Activated CD4-positive, alpha-beta T cell treated with anti-CD3 and anti-CD28 coated beads, Interleukin-10, Interleukin-2, amounts not matched to agents 100 ng/mL and 50 ng/mL, durations not matched to agents 16 hours and 8 hours (primary cell): ENCODE measurements at regions not wholly inside any gene's neighbourhood (a gene's known extent, or its start where the extent isn't known, plus 50 kb on each side); places are given as distances from the start of the nearest gene placed in this dataset.

ENCODE experiments used
- DNase-seq: peaks from one replicate; pipeline ENCODE4 v3.0.0-alpha.2; 2020

GRCh38 chr2:138106606-138107005 lies 142.3 kb downstream of the HNMT start:
- no peak for DNase-seq

- DNase-seq, result no peak
Measured at GRCh38 chr2:138107288-138107687, 143.0 kb downstream of the HNMT start.

GRCh38 chr2:138110453-138111083 lies 146.3 kb downstream of the HNMT start:
- DNase-seq, result no peak

GRCh38 chr2:138112536-138112935 lies 148.3 kb downstream of the HNMT start:
- no peak for DNase-seq

GRCh38 chr2:138113871-138114525 lies 149.7 kb downstream of the HNMT start:
- DNase-seq, result no peak

GRCh38 chr2:138115666-138116065 lies 151.4 kb downstream of the HNMT start:
- no peak for DNase-seq

GRCh38 chr2:138116456-138116855 lies 152.2 kb downstream of the HNMT start:
- DNase-seq, result no peak

GRCh38 chr2:138121666-138122661 lies 157.7 kb downstream of the HNMT start:
- no peak for DNase-seq

GRCh38 chr2:138122891-138123290 lies 158.6 kb downstream of the HNMT start:
- no peak for DNase-seq

GRCh38 chr2:138123741-138124140 lies 159.5 kb downstream of the HNMT start:
- DNase-seq, result no peak

GRCh38 chr2:138124521-138124920 lies 160.2 kb downstream of the HNMT start:
- DNase-seq, result no peak

- no peak for DNase-seq
Measured at GRCh38 chr2:138125306-138126288, 161.3 kb downstream of the HNMT start.

GRCh38 chr2:138132108-138132507 lies 167.8 kb downstream of the HNMT start:
- DNase-seq, result no peak

GRCh38 chr2:138137949-138138348 lies 173.7 kb downstream of the HNMT start:
- no peak for DNase-seq

GRCh38 chr2:138147796-138148195 lies 183.5 kb downstream of the HNMT start:
- DNase-seq, result no peak

- no peak for DNase-seq
Measured at GRCh38 chr2:138155304-138155703, 191.0 kb downstream of the HNMT start.

GRCh38 chr2:138157372-138157771 lies 193.1 kb downstream of the HNMT start:
- no peak for DNase-seq

GRCh38 chr2:138170485-138170884 lies 206.2 kb downstream of the HNMT start:
- no peak for DNase-seq

- no peak for DNase-seq
Measured at GRCh38 chr2:138171244-138171643, 207.0 kb downstream of the HNMT start.

- DNase-seq, result no peak
Measured at GRCh38 chr2:138175066-138175465, 210.8 kb downstream of the HNMT start.

- no peak for DNase-seq
Measured at GRCh38 chr2:138176862-138177439, 212.7 kb downstream of the HNMT start.

- DNase-seq, result no peak
Measured at GRCh38 chr2:138177693-138178092, 213.4 kb downstream of the HNMT start.
